Endodermal cell (in vitro differentiated cells): ENCODE measurements at regions not wholly inside any gene's neighbourhood (a gene's known extent, or its start where the extent isn't known, plus 50 kb on each side); places are given as distances from the start of the nearest gene placed in this dataset.
A peak's percentile ranks its signal among the peaks of the same experiment; 100 is the strongest.
"Not testable (repeated sequence)": the region's sequence is repeated elsewhere in the genome, so short reads cannot be mapped to it uniquely, and the experiment has no call there.

Source experiments
- DNase-seq: peaks from one replicate; pipeline ENCODE4 v3.0.0-alpha.2; 2017
- H3K27ac ChIP-seq: 2 replicates; pipeline ENCODE4 v1.5.1; 2013; ENCODE audit warnings: mild to moderate bottlenecking, low read depth, low read length, moderate library complexity
- H3K27me3 ChIP-seq: 2 replicates; pipeline ENCODE4 v1.6.1; 2013; ENCODE audit warnings: mild to moderate bottlenecking, low read length, moderate library complexity; ENCODE audit not compliant: insufficient read depth, control insufficient read depth, poor library complexity, severe bottlenecking
- H3K36me3 ChIP-seq: 2 replicates; pipeline ENCODE4 v1.7.0; 2013; ENCODE audit warnings: mild to moderate bottlenecking, low read length, moderate library complexity; ENCODE audit not compliant: control insufficient read depth, insufficient read depth
- H3K4me1 ChIP-seq: one replicate; pipeline ENCODE4 v1.7.0; 2013; ENCODE audit warnings: low read length; ENCODE audit not compliant: control insufficient read depth, insufficient read depth
- H3K4me3 ChIP-seq: 2 replicates; pipeline ENCODE4 v1.5.1; 2013; ENCODE audit warnings: mild to moderate bottlenecking, low read length, moderate library complexity
- H3K9ac ChIP-seq: 2 replicates; pipeline ENCODE4 v1.6.1; 2013; ENCODE audit warnings: mild to moderate bottlenecking, low read length, moderate library complexity; ENCODE audit not compliant: poor library complexity, severe bottlenecking; ENCODE audit errors: extremely low read depth
- H3K9me3 ChIP-seq: 2 replicates; pipeline ENCODE4 v1.6.1; 2013; ENCODE audit warnings: mild to moderate bottlenecking, low read length, moderate library complexity; ENCODE audit not compliant: control insufficient read depth
- H3K27ac Mint-ChIP-seq: 2 replicates; pipeline ENCODE4 v1.8.0; 2020; ENCODE audit warnings: mixed read lengths
- H3K27me3 Mint-ChIP-seq: 2 replicates; pipeline ENCODE4 v1.8.0; 2021; ENCODE audit warnings: mild to moderate bottlenecking, mixed read lengths; ENCODE audit not compliant: insufficient read depth
- H3K36me3 Mint-ChIP-seq: 2 replicates; pipeline ENCODE4 v1.8.0; 2020; ENCODE audit warnings: low read depth, mixed read lengths
- H3K4me1 Mint-ChIP-seq: 2 replicates; pipeline ENCODE4 v1.8.0; 2020; ENCODE audit warnings: mixed read lengths
- H3K4me3 Mint-ChIP-seq: 2 replicates; pipeline ENCODE4 v1.8.0; 2020; ENCODE audit warnings: mild to moderate bottlenecking, moderate library complexity, mixed read lengths
- H3K9me3 Mint-ChIP-seq: 2 replicates; pipeline ENCODE4 v1.8.0; 2020; ENCODE audit warnings: mild to moderate bottlenecking, mixed read lengths
- WGBS, 2 experiments: methylation state at CpG; one replicate each; pipeline versions ENCODE4 v1.1.5 to v1.1.7; 2013; ENCODE audit warnings: missing lambda C conversion rate in 2 of 2, mixed read lengths in 1 of 2; ENCODE audit not compliant: insufficient coverage in 1 of 2, insufficient read length in 1 of 2; 5-methylcytosine and 5-hydroxymethylcytosine counted together
- TF ChIP-seq, protein P1 (sequence below): fragments of 200-600 bp; sonication (generic); conservative IDR thresholded peaks from 2 replicates; pipeline ENCODE4 v1.5.0; 2021; ENCODE audit warnings: antibody characterized with exemption, mild to moderate bottlenecking

DNA sequence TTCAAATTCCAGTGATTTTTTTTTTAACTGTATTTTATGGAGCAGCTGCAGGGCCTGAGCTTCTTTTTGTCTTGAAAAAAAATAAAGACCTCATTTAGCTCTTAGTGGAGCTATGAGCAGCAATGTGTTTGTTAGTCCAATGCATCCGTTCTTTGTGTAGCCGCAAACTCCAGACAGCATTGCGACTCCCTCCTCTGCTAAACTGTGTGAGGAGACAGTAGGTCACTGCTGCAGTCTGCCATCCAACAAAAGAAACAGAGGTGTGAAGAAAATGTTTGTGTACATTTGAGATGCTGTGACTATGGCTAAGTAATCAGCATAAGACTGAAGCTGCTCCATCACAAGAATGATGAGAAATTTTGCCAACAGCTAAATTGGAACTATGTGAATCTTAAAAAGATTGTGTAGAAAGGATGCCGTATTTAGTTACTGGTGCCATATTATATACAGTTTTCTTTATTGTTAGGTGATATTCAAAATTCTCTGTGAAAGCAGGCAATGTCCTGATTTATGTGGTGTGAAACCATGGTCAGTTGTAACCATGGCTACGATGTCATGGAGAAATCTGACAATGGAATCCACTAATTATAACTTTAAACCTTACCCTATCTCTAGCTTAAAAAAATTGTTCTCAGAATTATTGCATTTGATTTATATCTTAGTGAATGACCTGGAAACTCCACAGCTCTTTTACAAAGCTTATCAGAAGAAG, 428.8 kb upstream of the EPHA7 start:
- 45 to 92% methylated on average over 4 to 5 of the region's 5 CpGs for WGBS, 2 experiments
- TF ChIP-seq, protein P1, sequence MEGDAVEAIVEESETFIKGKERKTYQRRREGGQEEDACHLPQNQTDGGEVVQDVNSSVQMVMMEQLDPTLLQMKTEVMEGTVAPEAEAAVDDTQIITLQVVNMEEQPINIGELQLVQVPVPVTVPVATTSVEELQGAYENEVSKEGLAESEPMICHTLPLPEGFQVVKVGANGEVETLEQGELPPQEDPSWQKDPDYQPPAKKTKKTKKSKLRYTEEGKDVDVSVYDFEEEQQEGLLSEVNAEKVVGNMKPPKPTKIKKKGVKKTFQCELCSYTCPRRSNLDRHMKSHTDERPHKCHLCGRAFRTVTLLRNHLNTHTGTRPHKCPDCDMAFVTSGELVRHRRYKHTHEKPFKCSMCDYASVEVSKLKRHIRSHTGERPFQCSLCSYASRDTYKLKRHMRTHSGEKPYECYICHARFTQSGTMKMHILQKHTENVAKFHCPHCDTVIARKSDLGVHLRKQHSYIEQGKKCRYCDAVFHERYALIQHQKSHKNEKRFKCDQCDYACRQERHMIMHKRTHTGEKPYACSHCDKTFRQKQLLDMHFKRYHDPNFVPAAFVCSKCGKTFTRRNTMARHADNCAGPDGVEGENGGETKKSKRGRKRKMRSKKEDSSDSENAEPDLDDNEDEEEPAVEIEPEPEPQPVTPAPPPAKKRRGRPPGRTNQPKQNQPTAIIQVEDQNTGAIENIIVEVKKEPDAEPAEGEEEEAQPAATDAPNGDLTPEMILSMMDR: no peak
- H3K27me3 Mint-ChIP-seq: no peaks in the 10 kb centered on the region
- no peaks in the 10 kb centered on the region for H3K27me3 ChIP-seq
- H3K36me3 Mint-ChIP-seq: peaks cover 6% of the 10 kb centered on the region
- no peak overlapping the region for H3K27ac Mint-ChIP-seq
- H3K4me3 Mint-ChIP-seq: no peak overlapping the region
- no peak overlapping the region for H3K9ac ChIP-seq
- no peak for DNase-seq
- no peak overlapping the region for H3K4me3 ChIP-seq
- no peaks in the 10 kb centered on the region for H3K9me3 Mint-ChIP-seq
- H3K36me3 ChIP-seq: no peaks in the 10 kb centered on the region
- H3K27ac ChIP-seq: peak overlapping the region; percentile 94
- peaks cover 4% of the 10 kb centered on the region for H3K4me1 ChIP-seq
- no peaks in the 10 kb centered on the region for H3K9me3 ChIP-seq
- peaks cover 16% of the 10 kb centered on the region for H3K4me1 Mint-ChIP-seq

DNA sequence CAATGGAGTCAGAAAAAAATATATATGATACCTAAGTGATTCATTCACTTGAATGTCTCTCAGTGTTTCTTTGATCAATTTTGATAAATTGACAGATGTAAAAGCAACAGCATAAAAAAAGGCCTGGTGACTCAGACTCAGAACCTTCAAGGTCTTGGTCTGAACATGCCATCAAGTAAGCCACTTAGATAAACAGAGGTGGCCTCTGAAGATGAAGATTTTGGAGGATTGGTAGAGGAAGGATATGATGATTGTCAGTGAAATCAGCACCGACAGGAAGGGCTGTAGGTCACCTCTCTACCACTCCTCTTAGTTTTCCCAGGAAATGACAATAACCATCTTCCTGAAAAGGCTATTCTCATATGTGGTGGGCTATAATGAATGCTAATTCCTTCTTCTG, 422.8 kb upstream of the EPHA7 start:
- no peaks in the 10 kb centered on the region for H3K27me3 ChIP-seq
- DNase-seq: no peak
- no peak overlapping the region for H3K27ac ChIP-seq
- no peak overlapping the region for H3K9ac ChIP-seq
- no peak overlapping the region for H3K4me3 ChIP-seq
- H3K4me1 Mint-ChIP-seq: peaks cover 8% of the 10 kb centered on the region
- TF ChIP-seq, protein P1: no peak
- H3K4me3 Mint-ChIP-seq: no peak overlapping the region
- no peaks in the 10 kb centered on the region for H3K27me3 Mint-ChIP-seq
- no peaks in the 10 kb centered on the region for H3K4me1 ChIP-seq
- H3K27ac Mint-ChIP-seq: no peak overlapping the region
- 100% methylated on average over 1 of the region's 1 CpG; no CpG with 5 or more reads in 1 of the 2 experiments for WGBS, 2 experiments
- no peaks in the 10 kb centered on the region for H3K9me3 ChIP-seq
- H3K36me3 ChIP-seq: no peaks in the 10 kb centered on the region
- peaks cover 3% of the 10 kb centered on the region for H3K9me3 Mint-ChIP-seq
- H3K36me3 Mint-ChIP-seq: peaks cover 5% of the 10 kb centered on the region

DNA sequence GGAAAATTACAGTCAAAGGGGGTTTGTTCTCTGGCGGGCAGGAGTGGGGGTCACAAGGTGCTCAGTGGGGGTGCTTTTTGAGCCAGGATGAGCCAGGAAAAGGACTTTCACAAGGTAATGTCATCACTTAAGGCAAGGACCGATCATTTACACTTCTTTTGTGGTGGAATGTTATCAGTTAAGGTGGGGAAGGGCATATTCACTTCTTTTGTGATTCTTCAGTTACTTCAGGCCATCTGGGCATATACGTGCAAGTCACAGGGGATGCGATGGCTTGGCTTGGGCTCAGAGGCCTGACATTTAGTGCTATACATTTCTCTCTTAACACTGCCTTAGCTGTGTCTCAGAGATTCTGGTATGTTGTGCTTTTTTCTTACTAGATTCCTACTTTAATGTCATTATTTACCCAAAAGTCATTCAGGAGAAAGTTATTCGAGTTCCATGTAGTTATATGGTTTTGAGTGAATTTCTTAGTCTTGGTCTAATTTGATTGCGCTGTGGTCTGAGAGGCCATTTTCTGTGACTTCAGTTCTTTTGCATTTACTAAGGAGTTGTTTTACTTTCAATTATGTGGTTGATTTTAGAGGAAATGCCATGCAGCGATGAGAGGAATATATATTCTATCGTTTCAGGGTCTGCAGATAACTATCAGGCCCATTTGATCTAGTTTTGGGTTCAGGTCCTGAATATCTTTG, 416.2 kb upstream of the EPHA7 start:
- not testable (repeated sequence) for H3K36me3 ChIP-seq, H3K27me3 ChIP-seq, H3K27ac ChIP-seq, DNase-seq, H3K9ac ChIP-seq, H3K27me3 Mint-ChIP-seq, H3K4me1 ChIP-seq, H3K9me3 ChIP-seq
- WGBS, 2 experiments: 28 to 46% methylated on average over 2 to 6 of the region's 8 CpGs
- H3K27ac Mint-ChIP-seq: peak overlapping the region; percentile 98
- peaks cover 13% of the 10 kb centered on the region for H3K9me3 Mint-ChIP-seq
- H3K4me3 Mint-ChIP-seq: peak overlapping the region; percentile 91
- peak overlapping the region; percentile 85 for H3K4me3 ChIP-seq
- peaks cover 31% of the 10 kb centered on the region for H3K4me1 Mint-ChIP-seq
- peaks cover 22% of the 10 kb centered on the region for H3K36me3 Mint-ChIP-seq

DNA sequence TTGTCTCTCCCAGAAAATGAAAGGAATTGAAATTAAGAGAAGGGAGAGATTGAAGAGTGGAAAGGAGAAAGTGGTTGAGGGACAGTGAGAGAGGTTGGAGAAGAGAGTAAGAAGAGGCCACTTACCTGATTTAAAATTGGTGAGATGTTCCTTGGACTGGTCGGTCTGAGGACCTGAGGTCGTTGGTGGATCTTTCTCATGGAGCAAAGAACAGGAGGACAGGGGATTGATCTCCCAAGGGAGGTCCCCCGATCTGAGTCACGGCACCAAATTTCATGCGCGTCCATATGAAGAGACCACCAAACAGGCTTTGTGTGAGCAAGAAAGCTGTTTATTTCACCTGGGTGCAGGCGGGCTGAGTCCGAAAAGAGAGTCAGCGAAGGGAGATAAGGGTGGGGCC, 415.7 kb upstream of the EPHA7 start:
- Mint-ChIP-seq H3K27ac (peak overlapping the region; percentile 98), H3K4me1 (peaks cover 35% of the 10 kb centered on the region), H3K4me3 (peak overlapping the region; percentile 91), H3K9me3 (peaks cover 13% of the 10 kb centered on the region), H3K36me3 (peaks cover 22% of the 10 kb centered on the region)
- not testable (repeated sequence) for DNase-seq, H3K36me3 ChIP-seq, H3K9me3 ChIP-seq, H3K27me3 Mint-ChIP-seq, H3K27me3 ChIP-seq, H3K4me1 ChIP-seq, H3K27ac ChIP-seq
- Histone ChIP-seq H3K9ac (peak overlapping the region; percentile 57), H3K4me3 (peak overlapping the region; percentile 85)
- 2% methylated on average over 6 of the region's 9 CpGs; no CpG with 5 or more reads in 1 of the 2 experiments for WGBS, 2 experiments

DNA sequence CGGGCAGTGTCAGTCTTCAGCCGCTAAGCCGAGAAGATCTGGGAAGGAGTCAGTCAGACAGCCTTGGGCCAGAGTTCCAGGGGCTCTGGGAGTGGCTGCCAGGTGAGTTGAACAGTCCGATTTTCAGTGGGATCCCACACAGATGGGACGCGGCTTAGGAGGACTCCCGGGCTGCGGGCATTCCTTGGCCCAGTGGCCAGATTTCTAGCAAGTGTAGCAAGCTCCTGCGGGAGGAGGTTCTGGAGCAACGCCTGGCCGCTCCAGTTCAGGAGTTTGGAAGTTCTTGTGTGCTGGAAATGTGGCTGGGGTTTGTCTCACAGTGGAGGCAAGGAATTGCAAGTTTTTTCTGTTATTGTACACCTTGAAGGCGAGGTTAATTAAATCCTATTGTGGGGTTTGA, 414.0 kb upstream of the EPHA7 start:
- Histone ChIP-seq H3K9ac (peak overlapping the region; percentile 51), H3K4me3 (peak overlapping the region; percentile 85)
- 1 to 6% methylated on average over 5 to 9 of the region's 12 CpGs for WGBS, 2 experiments
- Mint-ChIP-seq H3K27ac (peak overlapping the region; percentile 98), H3K9me3 (peaks cover 13% of the 10 kb centered on the region), H3K4me3 (peak overlapping the region; percentile 91), H3K36me3 (peaks cover 34% of the 10 kb centered on the region), H3K4me1 (peaks cover 44% of the 10 kb centered on the region)
- not testable (repeated sequence) for H3K36me3 ChIP-seq, H3K27me3 ChIP-seq, H3K27ac ChIP-seq, H3K4me1 ChIP-seq, H3K9me3 ChIP-seq, DNase-seq, H3K27me3 Mint-ChIP-seq
